Hepatocyte (in vitro differentiated cells): ENCODE measurements at regions not wholly inside any gene's neighbourhood (a gene's known extent, or its start where the extent isn't known, plus 50 kb on each side); places are given as distances from the start of the nearest gene placed in this dataset.

ENCODE experiments used
- DNase-seq: peaks from one replicate; pipeline ENCODE4 v3.0.0-alpha.2; 2016; ENCODE audit warnings: low spot score
- H2AFZ ChIP-seq: fragments of 200-600 bp; sonication (generic); 2 replicates; pipeline ENCODE4 v1.6.0; 2016; ENCODE audit warnings: antibody characterized with exemption, mild to moderate bottlenecking
- H3K27ac ChIP-seq: fragments of 200-600 bp; sonication (generic); 2 replicates; pipeline ENCODE4 v1.5.1; 2016; ENCODE audit warnings: mild to moderate bottlenecking
- H3K27me3 ChIP-seq: fragments of 200-600 bp; sonication (generic); 2 replicates; pipeline ENCODE4 v1.6.1; 2016
- H3K36me3 ChIP-seq: fragments of 200-600 bp; sonication (generic); replicated peaks from 2 replicates; pipeline ENCODE4 v1.5.1; 2016; ENCODE audit warnings: low read depth; ENCODE audit not compliant: insufficient read depth
- H3K4me1 ChIP-seq: fragments of 200-600 bp; sonication (generic); 2 replicates; pipeline ENCODE4 v1.5.1; 2016; ENCODE audit warnings: mild to moderate bottlenecking, moderate library complexity; ENCODE audit not compliant: insufficient read depth
- H3K4me2 ChIP-seq: fragments of 200-600 bp; sonication (generic); 2 replicates; pipeline ENCODE4 v1.6.0; 2016
- H3K4me3 ChIP-seq: fragments of 200-600 bp; sonication (generic); 2 replicates; pipeline ENCODE4 v1.5.1; 2016; ENCODE audit warnings: mild to moderate bottlenecking
- H3K79me2 ChIP-seq: fragments of 200-600 bp; sonication (generic); 2 replicates; pipeline ENCODE4 v1.6.0; 2017; ENCODE audit warnings: mild to moderate bottlenecking
- H3K9me2 ChIP-seq: fragments of 200-600 bp; sonication (generic); replicated peaks from 2 replicates; pipeline ENCODE4 v1.6.0; 2017; ENCODE audit warnings: mild to moderate bottlenecking; ENCODE audit not compliant: insufficient read depth
- H3K9me3 ChIP-seq: fragments of 200-600 bp; sonication (generic); 2 replicates; pipeline ENCODE4 v1.5.1; 2016; ENCODE audit warnings: low read depth, mild to moderate bottlenecking
- H4K20me1 ChIP-seq: fragments of 200-600 bp; sonication (generic); 2 replicates; pipeline ENCODE4 v1.6.0; 2016; ENCODE audit warnings: mild to moderate bottlenecking; ENCODE audit not compliant: insufficient read depth, poor library complexity, severe bottlenecking
- EZH2 ChIP-seq: fragments of 200-600 bp; sonication (generic); IDR thresholded peaks from 2 replicates; pipeline ENCODE4 v1.6.1; 2016; ENCODE audit warnings: antibody characterized with exemption, mild to moderate bottlenecking, borderline replicate concordance
- EZH2phosphoT487 ChIP-seq: fragments of 200-600 bp; sonication (generic); IDR thresholded peaks from one replicate; pipeline ENCODE4 v1.6.1; 2018; ENCODE audit warnings: antibody characterized with exemption, mild to moderate bottlenecking, low read depth, moderate library complexity; ENCODE audit not compliant: unreplicated experiment, severe bottlenecking
- WGBS: methylation state at CpG from one replicate; pipeline ENCODE4 v1.1.6; 2016; ENCODE audit warnings: low lambda C conversion rate; ENCODE audit errors: missing lambda C conversion rate; 5-methylcytosine and 5-hydroxymethylcytosine counted together
- TF ChIP-seq, protein P1 (sequence below): fragments of 200-600 bp; sonication (generic); IDR thresholded peaks from 2 replicates; pipeline ENCODE4 v1.5.1; 2016; ENCODE audit warnings: antibody characterized with exemption, mild to moderate bottlenecking; ENCODE audit not compliant: poor library complexity

DNA sequence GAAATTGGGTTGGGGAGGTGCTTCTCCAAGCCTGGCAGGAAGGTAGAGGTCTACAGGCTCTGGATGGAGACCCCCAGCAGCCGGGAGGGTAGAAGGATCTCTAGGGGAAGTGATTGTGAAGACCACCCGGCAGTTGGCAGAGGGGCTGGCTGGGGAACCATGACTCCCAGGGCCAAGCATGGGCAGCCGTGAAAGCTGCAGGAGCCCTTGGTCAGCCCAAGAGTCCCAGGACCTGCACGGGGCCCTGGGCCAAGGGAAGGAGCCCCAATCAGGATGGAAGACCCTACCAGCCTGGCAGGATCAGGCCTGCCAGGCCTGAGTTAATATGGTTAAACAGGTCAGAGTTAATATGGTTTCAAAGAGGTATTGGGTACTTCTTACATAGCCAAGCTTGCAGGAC lies 126.3 kb upstream of the NANOS1 start:
- Histone ChIP-seq H3K27me3 (no peaks in the 10 kb centered on the region), H3K9me2 (no peaks in the 10 kb centered on the region), H3K4me2 (no peak overlapping the region), H4K20me1 (no peaks in the 10 kb centered on the region), H3K9me3 (no peaks in the 10 kb centered on the region), H3K4me3 (no peak overlapping the region), H3K27ac (no peak overlapping the region), H2AFZ (no peak overlapping the region), H3K36me3 (no peaks in the 10 kb centered on the region), H3K79me2 (no peaks in the 10 kb centered on the region), H3K4me1 (no peaks in the 10 kb centered on the region)
- no peak for DNase-seq
- WGBS = 84% methylated on average over 4 of the region's 4 CpGs
- TF ChIP-seq EZH2phosphoT487 = no peak
- TF ChIP-seq, protein P1, sequence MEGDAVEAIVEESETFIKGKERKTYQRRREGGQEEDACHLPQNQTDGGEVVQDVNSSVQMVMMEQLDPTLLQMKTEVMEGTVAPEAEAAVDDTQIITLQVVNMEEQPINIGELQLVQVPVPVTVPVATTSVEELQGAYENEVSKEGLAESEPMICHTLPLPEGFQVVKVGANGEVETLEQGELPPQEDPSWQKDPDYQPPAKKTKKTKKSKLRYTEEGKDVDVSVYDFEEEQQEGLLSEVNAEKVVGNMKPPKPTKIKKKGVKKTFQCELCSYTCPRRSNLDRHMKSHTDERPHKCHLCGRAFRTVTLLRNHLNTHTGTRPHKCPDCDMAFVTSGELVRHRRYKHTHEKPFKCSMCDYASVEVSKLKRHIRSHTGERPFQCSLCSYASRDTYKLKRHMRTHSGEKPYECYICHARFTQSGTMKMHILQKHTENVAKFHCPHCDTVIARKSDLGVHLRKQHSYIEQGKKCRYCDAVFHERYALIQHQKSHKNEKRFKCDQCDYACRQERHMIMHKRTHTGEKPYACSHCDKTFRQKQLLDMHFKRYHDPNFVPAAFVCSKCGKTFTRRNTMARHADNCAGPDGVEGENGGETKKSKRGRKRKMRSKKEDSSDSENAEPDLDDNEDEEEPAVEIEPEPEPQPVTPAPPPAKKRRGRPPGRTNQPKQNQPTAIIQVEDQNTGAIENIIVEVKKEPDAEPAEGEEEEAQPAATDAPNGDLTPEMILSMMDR = no peak
- TF ChIP-seq EZH2 = no peak

DNA sequence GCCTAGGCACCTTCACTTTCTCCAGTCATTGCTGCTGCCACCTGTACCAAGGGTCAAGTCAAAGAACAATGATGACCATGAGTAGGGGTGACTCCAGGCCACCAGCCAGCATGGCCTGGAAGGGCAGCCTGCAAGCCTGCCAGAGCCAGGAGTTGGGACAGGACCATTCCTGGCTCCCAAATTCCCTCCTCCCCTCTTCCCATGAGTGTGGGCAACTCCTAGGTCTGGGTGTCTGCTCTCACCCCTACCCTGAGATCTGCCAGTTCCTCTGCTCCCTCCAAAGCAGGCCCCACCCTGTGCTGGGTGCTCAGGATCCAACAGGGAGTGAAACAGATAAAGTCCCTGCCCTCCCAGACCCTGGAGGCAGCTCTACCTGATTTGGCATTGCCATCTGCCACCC lies 125.8 kb upstream of the NANOS1 start:
- Histone ChIP-seq H3K9me3 (no peaks in the 10 kb centered on the region), H2AFZ (no peak overlapping the region), H3K4me1 (no peaks in the 10 kb centered on the region), H3K27ac (no peak overlapping the region), H3K36me3 (no peaks in the 10 kb centered on the region), H3K4me3 (no peak overlapping the region), H3K27me3 (no peaks in the 10 kb centered on the region), H3K4me2 (no peak overlapping the region), H3K9me2 (no peaks in the 10 kb centered on the region), H3K79me2 (no peaks in the 10 kb centered on the region), H4K20me1 (no peaks in the 10 kb centered on the region)
- no peak for DNase-seq
- TF ChIP-seq, protein P1 = no peak
- no peak for TF ChIP-seq EZH2
- TF ChIP-seq EZH2phosphoT487 = no peak

DNA sequence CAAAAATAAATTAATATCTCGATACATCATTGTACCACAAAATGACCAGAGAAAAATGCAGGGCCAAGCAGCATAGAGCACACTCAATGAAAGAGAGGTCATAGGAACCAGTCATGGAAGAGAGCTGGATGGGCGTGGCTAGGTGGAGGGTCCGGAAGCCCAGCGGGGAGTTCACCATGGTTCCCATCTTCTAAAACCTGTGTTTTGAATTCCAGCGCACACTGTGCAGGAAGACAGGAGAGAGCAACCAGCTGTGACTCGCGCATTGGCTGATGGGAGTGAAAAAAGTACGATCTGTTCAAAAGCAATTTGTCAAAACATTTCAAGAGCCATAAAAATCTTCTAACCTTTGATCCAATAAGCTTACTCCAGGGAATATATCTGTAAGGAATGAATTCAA lies 125.2 kb upstream of the NANOS1 start:
- no peak for DNase-seq
- Histone ChIP-seq H2AFZ (no peak overlapping the region), H3K9me3 (no peaks in the 10 kb centered on the region), H3K79me2 (no peaks in the 10 kb centered on the region), H3K36me3 (no peaks in the 10 kb centered on the region), H3K27ac (no peak overlapping the region), H3K4me3 (no peak overlapping the region), H3K4me1 (no peaks in the 10 kb centered on the region), H3K27me3 (no peaks in the 10 kb centered on the region), H4K20me1 (no peaks in the 10 kb centered on the region), H3K4me2 (no peak overlapping the region), H3K9me2 (no peaks in the 10 kb centered on the region)
- TF ChIP-seq EZH2phosphoT487 (no peak), EZH2 (no peak)
- TF ChIP-seq, protein P1 = no peak
- 86% methylated on average over 8 of the region's 8 CpGs for WGBS

DNA sequence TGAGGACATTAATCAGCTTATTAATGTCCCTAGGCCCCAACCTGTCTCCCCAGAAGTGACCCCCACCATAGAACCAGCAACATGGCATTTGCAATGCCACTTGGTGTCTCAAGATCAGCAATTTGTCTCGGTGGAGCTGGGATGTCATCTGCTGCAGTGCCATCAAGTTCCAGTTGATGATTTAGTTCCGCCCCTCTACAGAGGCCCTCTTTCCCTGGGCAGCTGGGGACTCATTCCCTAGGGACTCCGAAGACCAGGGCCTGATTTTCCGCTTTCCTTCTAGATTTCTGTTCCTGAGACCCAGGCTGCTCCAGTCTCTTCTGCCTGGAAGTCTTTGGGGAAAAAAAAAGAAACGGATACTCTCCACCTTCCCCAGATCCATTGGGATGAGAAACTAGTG lies 122.5 kb upstream of the NANOS1 start:
- Histone ChIP-seq H3K27me3 (no peaks in the 10 kb centered on the region), H2AFZ (no peak overlapping the region), H3K9me3 (no peaks in the 10 kb centered on the region), H3K4me3 (no peak overlapping the region), H3K4me2 (no peak overlapping the region), H3K79me2 (no peaks in the 10 kb centered on the region), H4K20me1 (no peaks in the 10 kb centered on the region), H3K9me2 (no peaks in the 10 kb centered on the region), H3K4me1 (no peaks in the 10 kb centered on the region), H3K27ac (no peak overlapping the region), H3K36me3 (no peaks in the 10 kb centered on the region)
- no peak for TF ChIP-seq EZH2
- TF ChIP-seq, protein P1 = no peak
- no peak for TF ChIP-seq EZH2phosphoT487
- WGBS = 90% methylated on average over 5 of the region's 5 CpGs
- no peak for DNase-seq
